ENCODE measurements at regions not wholly inside any gene's neighbourhood (a gene's known extent, or its start where the extent isn't known, plus 50 kb on each side); places are given as distances from the start of the nearest gene placed in this dataset.
"Not testable (repeated sequence)": the region's sequence is repeated elsewhere in the genome, so short reads cannot be mapped to it uniquely, and the experiment has no call there.

- DNase-seq, result no peak
Observed at GRCh38 chr5:84885485-84886258, 501.0 kb upstream of the EDIL3 start.

GRCh38 chr5:84881737-84882136 lies 497.1 kb upstream of the EDIL3 start:
- DNase-seq, result no peak

GRCh38 chr5:84874196-84874595 lies 489.5 kb upstream of the EDIL3 start:
- DNase-seq, result no peak

- DNase-seq, result no peak
Observed at GRCh38 chr5:84872768-84873167, 488.1 kb upstream of the EDIL3 start.

- DNase-seq, result no peak
Observed at GRCh38 chr5:84870369-84870768, 485.7 kb upstream of the EDIL3 start.

- DNase-seq, result no peak
Observed at GRCh38 chr5:84869675-84870074, 485.0 kb upstream of the EDIL3 start.

GRCh38 chr5:84863936-84864335 lies 479.3 kb upstream of the EDIL3 start:
- DNase-seq, result not testable (repeated sequence)

GRCh38 chr5:84863020-84863419 lies 478.3 kb upstream of the EDIL3 start:
- DNase-seq, result no peak

- no peak for DNase-seq
Observed at GRCh38 chr5:84862132-84862531, 477.5 kb upstream of the EDIL3 start.

- DNase-seq, result no peak
Observed at GRCh38 chr5:84861306-84861705, 476.6 kb upstream of the EDIL3 start.

- DNase-seq, result no peak
Observed at GRCh38 chr5:84859056-84859455, 474.4 kb upstream of the EDIL3 start.

GRCh38 chr5:84831701-84832100 lies 447.0 kb upstream of the EDIL3 start:
- no peak for DNase-seq

- DNase-seq, result no peak
Observed at GRCh38 chr5:84830265-84830664, 445.6 kb upstream of the EDIL3 start.

GRCh38 chr5:84825606-84826005 lies 440.9 kb upstream of the EDIL3 start:
- DNase-seq, result no peak

GRCh38 chr5:84821924-84822323 lies 437.2 kb upstream of the EDIL3 start:
- DNase-seq, result no peak

- no peak for DNase-seq
Observed at GRCh38 chr5:84817953-84818352, 433.3 kb upstream of the EDIL3 start.

- no peak for DNase-seq
Observed at GRCh38 chr5:84816746-84817547, 432.3 kb upstream of the EDIL3 start.

- no peak for DNase-seq
Observed at GRCh38 chr5:84816160-84816559, 431.5 kb upstream of the EDIL3 start.

- no peak for DNase-seq
Observed at GRCh38 chr5:84805473-84805872, 420.8 kb upstream of the EDIL3 start.

GRCh38 chr5:84796399-84796798 lies 411.7 kb upstream of the EDIL3 start:
- no peak for DNase-seq

- no peak for DNase-seq
Observed at GRCh38 chr5:84794486-84795035, 409.9 kb upstream of the EDIL3 start.

GRCh38 chr5:84791730-84792129 lies 407.1 kb upstream of the EDIL3 start:
- no peak for DNase-seq

GRCh38 chr5:84791138-84791537 lies 406.5 kb upstream of the EDIL3 start:
- no peak for DNase-seq

GRCh38 chr5:84790406-84790805 lies 405.7 kb upstream of the EDIL3 start:
- DNase-seq, result no peak
